Inflammatory macrophage treated with lipopolysaccharide for 4 hours (primary cell): ENCODE measurements at regions not wholly inside any gene's neighbourhood (a gene's known extent, or its start where the extent isn't known, plus 50 kb on each side); places are given as distances from the start of the nearest gene placed in this dataset.
A peak's percentile ranks its signal among the peaks of the same experiment; 100 is the strongest.

Experiments used
- DNase-seq: peaks from one replicate; pipeline ENCODE4 v3.0.0-alpha.2; 2020

- peak; percentile 92 for DNase-seq
Observed at GRCh38 chr13:28573595-28574373, 78.9 kb upstream of the FLT1 start.

GRCh38 chr13:28572871-28573270, 77.9 kb upstream of the FLT1 start:
- DNase-seq, result peak; percentile 51

- peak; percentile 40 for DNase-seq
Observed at GRCh38 chr13:28570356-28570755, 75.4 kb upstream of the FLT1 start.

DNA sequence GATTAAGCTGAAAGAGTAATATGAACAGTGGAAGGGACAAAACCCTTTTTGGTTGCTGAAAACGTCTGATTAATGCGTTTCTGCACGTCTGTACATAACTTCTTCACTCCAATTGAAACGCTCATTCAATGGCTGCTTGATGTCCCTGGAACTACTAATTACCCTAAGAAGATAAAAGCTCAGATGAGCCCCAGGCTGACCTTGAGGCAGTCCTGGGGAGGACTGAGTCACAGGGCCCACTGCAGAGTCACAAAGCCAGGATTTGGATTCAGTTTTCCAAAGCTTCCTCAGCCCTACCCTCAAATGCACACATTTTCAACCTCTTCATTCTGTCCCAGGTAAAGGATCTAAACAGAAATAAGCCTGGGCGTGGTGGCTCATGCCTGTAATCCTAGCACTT, 75.0 kb upstream of the FLT1 start:
- DNase-seq, result no peak

DNA sequence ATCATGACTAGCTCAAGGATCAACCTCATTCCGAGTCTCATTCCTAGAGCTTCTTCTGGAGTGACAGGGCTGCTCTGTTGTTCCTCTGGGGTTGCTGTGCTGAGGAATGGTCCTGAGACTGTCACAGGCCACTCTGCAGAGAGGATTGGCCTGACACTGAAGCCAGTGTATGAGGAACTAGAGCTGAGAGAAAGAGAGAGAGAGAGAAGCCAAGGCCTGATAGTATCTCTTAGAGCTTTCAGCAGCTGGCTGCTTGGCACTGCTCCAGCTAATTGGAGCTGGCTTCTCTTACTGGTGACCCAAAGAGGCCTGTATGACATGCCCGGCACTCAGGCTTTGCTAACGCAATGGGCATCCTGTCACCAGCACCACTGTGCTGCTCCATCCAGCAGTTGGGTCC, 73.4 kb upstream of the FLT1 start:
- peak; percentile 22 for DNase-seq

GRCh38 chr13:28566891-28567290, 72.0 kb upstream of the FLT1 start:
- DNase-seq, result no peak

GRCh38 chr13:28566283-28566682, 71.4 kb upstream of the FLT1 start:
- DNase-seq, result no peak

DNA sequence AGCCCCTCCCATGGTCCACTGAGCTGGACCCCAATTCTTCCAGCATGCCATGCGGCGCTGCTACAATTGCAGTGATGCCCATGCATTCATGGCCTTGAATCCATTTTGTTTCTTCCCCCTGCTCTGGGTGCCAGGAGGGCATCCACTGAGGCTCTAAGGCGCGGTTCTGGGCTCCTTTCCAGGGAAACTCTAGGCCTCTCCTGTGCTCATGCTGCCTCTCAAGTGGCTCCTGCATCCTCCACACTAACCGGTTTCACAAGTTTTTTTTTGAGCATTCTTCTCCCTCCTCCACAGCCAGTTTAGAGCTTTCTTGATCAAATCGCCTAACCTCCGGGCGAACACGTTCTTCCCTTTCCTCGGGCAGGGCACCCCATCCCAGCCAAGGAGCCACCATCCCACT, 69.1 kb upstream of the FLT1 start:
- DNase-seq, result no peak

GRCh38 chr13:28563609-28564008, 68.7 kb upstream of the FLT1 start:
- DNase-seq, result no peak

DNA sequence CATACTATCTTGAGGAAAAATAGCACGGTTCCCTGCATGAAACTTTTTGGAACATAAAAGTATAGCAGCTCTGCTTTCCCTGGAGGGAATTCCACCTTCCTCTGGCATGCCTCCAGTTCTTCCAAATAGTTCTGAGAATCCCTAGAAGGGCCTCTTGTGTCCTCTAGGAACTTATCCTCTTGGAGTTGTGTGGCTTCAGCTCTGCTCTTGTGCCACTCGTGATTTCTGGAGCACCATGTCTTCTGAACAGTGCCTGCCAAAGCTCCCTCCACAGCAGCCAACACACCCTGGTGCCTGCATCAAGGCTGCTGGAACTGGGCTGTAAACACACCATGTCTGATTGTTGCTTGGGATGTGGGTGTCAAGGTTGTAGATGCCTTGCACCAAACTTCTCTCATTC, 65.7 kb upstream of the FLT1 start:
- no peak for DNase-seq

DNA sequence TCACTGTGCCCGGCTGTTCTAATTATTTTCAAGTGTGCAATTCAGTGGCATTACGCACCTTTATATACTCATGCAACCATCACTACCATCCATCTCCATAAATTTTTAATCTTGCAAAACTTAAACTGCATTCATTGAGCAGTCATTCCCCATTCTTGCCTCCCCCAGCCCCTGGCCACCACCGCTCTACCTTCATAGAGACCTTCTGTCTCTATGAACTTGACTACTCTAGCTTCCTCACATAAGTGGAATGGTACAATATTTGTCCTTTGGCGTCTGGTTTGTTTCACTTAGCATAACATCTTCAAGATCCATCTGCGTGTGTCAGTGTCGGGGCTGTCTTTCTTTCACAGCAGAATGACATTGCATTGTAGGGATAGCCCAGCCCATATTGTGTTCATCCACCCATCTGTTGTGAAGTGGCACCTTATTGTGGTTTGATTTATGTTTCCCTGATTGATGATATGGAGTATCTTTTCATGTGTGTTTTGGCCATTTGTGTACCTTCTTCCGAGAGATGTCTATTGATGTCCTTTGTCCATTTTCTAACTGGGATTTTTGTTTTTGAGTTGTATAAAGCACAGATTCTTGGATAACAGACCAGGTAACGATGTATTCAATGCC, 64.8 kb upstream of the FLT1 start:
- DNase-seq, result no peak

DNA sequence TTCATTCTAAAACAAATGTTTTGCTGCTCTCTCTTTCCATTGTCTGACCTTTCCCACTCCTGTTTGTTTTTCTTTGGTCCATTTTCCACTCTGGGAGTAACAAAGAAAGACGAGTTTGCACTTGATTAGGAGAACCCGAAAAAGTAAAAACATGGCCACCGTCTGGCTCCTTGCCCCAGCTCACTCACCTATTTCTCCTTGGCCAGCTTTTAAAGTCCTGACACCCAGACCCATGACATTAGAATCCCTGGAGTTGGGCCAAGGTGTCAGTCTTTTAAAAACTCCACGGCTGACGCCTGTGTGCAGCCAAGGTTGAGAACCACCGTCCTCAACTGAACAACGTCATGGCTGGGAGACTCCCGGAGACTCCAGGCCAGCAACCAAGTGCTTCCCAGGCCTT, 63.6 kb upstream of the FLT1 start:
- DNase-seq, result no peak

DNA sequence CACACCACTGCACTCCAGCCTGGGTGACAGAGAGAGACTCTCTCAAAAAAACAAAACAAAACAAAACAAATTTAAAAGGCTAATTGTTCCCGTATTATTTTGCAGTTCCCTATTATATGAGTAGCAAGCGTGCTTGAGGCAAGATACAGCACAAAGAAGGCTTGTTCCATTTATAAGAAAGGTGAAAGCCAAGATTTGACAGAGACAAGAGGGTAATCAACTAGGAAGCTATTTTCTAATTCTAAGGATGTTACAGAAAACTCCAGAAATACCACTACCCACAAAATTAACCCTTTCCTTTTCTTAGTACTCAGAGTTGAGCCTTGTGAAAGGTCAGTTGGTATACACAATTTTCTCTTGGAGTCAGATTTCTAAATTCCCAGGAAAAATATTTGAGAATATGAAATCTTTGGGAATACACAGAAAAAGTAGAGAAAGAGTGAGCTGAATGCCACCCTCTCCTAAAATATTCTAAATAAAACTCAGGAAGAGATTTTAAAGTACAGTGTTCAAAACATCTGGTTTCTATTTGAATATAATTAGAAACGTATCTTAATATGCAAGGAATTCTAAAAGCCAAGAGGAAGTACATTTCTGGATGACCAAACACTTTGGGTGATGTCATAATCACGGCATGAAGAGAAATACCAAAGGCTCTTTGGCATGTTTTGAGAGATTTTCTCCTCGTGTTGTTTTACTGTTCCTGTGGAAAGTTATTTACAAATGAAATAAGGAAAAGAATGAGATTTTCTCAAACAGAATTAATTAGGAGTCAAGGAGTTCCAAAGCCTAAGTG, 63.0 kb upstream of the FLT1 start:
- peak; percentile 79 for DNase-seq

GRCh38 chr13:28555096-28555495, 60.2 kb upstream of the FLT1 start:
- DNase-seq, result no peak

DNA sequence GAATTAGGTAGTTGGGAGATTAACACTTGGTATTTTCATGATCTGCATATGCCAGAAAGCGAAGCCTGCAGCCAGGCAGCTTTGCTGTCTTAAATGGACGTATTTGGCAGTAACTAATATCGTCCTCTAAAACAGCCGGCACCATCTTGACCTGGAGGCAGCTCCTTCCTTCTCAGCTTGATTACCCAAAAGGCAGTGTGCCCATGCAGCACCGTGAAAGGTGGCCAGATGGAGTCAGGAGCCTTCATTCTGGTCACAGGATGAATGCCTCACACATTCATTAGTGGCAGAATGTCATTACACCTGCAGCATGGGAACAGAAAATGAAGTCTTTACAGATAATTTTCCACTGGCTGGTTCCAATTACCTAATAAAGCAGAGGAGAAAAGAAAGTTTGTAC, 59.0 kb upstream of the FLT1 start:
- no peak for DNase-seq

DNA sequence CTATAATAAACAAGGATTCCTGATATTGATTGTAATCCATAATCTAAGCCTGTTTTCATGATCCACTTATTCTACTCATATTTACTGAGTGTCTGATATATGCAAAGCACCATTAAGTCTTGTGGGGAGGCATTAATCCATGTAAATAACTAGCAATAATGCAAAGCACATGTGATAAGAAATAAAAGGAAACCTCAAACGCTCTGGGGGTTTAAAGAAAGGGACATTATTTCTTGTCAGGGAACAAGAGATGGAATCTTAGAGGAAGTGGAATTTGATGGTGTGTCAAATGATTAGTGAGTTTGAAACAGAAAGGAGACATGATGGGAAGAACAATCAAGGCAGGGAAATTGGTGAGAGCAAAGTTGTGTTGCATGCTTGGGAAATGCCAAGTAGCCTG, 57.4 kb upstream of the FLT1 start:
- DNase-seq, result peak; percentile 37

DNA sequence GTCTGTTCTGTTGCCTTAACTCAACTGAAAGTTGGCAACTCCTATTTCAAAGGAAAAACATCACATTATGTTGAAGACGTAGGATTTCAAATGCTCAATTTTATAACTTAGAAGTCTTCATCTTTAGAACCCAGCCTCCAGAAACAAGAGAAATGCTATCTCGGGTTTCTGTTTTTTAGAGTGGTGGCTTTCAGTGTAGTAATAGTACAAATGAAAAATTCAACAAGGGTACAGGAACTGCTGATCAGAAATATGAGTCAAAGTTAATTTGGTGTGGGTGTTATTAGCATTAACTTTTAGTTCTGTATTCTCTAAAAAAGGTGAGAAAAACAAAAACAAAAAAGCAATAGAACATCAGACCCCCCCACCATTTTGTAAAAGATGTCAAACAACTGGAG, 56.6 kb upstream of the FLT1 start:
- no peak for DNase-seq

- no peak for DNase-seq
Observed at GRCh38 chr13:28550721-28551497, 56.0 kb upstream of the FLT1 start.

- peak; percentile 51 for DNase-seq
Observed at GRCh38 chr13:28550091-28550490, 55.2 kb upstream of the FLT1 start.

GRCh38 chr13:28548872-28549271, 53.9 kb upstream of the FLT1 start:
- no peak for DNase-seq

DNA sequence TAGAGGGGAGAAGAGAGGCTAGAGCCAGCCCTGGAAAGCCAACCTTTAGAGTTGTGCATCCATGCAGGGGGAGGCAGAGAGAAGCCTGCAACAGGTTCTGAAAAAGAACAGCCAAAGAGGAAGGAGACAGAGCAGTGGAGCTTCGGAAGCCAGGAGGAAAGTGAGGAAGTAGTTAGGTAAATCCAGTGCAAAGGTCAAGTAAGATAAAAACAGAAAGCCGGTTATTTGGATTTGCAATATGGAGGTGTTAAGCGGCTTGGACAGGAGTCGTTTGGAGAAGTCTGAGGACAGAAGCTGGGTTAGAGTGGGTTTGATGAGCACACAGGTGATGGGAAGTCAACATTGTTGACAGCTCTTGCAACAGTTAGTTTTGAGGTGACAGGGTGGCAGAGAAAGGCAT, 53.5 kb upstream of the FLT1 start:
- DNase-seq, result no peak

GRCh38 chr13:28545583-28546333, 50.8 kb upstream of the FLT1 start:
- DNase-seq, result no peak
